ENCODE measurements at regions not wholly inside any gene's neighbourhood (a gene's known extent, or its start where the extent isn't known, plus 50 kb on each side); places are given as distances from the start of the nearest gene placed in this dataset.

DNA sequence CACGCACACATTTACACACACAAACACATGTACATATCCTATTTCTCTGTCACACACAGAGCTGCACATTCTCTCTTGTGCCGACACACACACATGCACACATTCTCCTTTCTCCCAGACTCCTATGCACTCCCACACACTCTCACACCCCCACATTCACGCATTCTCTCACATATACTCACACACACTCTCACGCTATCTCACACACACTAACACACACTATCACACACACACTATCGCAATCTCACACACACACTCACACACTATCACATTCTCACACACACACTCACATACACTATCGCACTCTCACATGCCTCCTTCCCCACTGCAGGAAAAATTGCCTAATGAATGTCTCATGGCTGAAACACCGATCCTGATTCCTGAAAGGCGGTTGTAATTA, 450.7 kb downstream of the AACS start:
- TF ChIP-seq, protein P1, sequence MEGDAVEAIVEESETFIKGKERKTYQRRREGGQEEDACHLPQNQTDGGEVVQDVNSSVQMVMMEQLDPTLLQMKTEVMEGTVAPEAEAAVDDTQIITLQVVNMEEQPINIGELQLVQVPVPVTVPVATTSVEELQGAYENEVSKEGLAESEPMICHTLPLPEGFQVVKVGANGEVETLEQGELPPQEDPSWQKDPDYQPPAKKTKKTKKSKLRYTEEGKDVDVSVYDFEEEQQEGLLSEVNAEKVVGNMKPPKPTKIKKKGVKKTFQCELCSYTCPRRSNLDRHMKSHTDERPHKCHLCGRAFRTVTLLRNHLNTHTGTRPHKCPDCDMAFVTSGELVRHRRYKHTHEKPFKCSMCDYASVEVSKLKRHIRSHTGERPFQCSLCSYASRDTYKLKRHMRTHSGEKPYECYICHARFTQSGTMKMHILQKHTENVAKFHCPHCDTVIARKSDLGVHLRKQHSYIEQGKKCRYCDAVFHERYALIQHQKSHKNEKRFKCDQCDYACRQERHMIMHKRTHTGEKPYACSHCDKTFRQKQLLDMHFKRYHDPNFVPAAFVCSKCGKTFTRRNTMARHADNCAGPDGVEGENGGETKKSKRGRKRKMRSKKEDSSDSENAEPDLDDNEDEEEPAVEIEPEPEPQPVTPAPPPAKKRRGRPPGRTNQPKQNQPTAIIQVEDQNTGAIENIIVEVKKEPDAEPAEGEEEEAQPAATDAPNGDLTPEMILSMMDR (conservative IDR thresholded peaks at IDR 0.05; ENCODE audit: low read depth, low read length): no peak
- no peak for TF ChIP-seq EZH2 (IDR thresholded peaks at IDR 0.05; ENCODE audit: low read length, unreplicated experiment)

Measured in PC-3 (cell line).